ENCODE measurements at regions not wholly inside any gene's neighbourhood (a gene's known extent, or its start where the extent isn't known, plus 50 kb on each side); places are given as distances from the start of the nearest gene placed in this dataset.
"Not testable (repeated sequence)": the region's sequence is repeated elsewhere in the genome, so short reads cannot be mapped to it uniquely, and the experiment has no call there.

DNA sequence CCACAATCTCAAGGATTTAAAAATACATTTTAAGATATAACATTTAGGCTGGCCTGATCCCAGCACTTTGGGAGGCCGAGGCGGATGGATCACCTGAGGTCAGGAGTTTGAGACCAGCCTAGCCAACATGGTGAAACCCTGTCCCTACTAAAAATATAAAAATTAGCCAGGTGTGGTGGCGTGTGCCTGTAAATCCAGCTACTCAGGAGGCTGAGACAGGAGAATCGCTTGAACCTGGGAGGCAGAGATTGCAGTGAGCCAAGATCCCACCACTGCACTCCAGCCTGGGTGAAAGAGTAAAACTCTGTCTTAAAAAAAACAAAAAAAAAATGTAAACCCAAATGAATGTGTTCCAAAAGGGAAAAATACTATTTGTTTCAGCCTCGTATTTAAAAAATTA lies 82.3 kb upstream of the FAT1 start:
- DNase-seq (ENCODE audit: low spot score); H3K79me2 ChIP-seq (ENCODE audit: insufficient read depth, low read length); ATAC-seq; H3K4me3 ChIP-seq (replicated peaks in 1 of 3; ENCODE audit: insufficient read depth in 1 of 3, low read depth in 2 of 3, low read length in 3 of 3); H3K9me3 ChIP-seq (ENCODE audit: low read length); H3K27me3 ChIP-seq (ENCODE audit: control insufficient read depth in 1 of 2, insufficient read depth in 2 of 2, low read length in 2 of 2); H4K20me1 ChIP-seq (ENCODE audit: insufficient read depth, low read length); H3K36me3 ChIP-seq (replicated peaks in 1 of 2; ENCODE audit: control insufficient read depth in 1 of 2, insufficient read depth in 2 of 2, low read length in 2 of 2); BruUV-seq (replicated peaks); CTCF ChIA-PET (ENCODE audit: low intra/inter-chr PET ratio, low total read pairs); H2AFZ ChIP-seq (ENCODE audit: low read length); FAIRE-seq; in situ Hi-C loops (cut with HindIII; ENCODE audit: extremely low pct_ligation_motif_present, low pct_unique_long_range_greater_than_20kb): not testable (repeated sequence)
- TF ChIP-seq THAP11 (CRISPR knock-in tag; IDR thresholded peaks at IDR 0.05) (0 out of 2 replicates have a peak, but pooled peaks have one; percentile 3), YEATS2 (CRISPR knock-in tag; IDR thresholded peaks at IDR 0.05; ENCODE audit: borderline replicate concordance) (0 out of 2 replicates have a peak, but pooled peaks have one; percentile 10), ZBTB38 (CRISPR knock-in tag; IDR thresholded peaks at IDR 0.05) (peak; percentile 80; the same call in 1 of the 2 replicates), ZNF460 (CRISPR knock-in tag; IDR thresholded peaks at IDR 0.05; ENCODE audit: borderline replicate concordance) (peak; percentile 93), MED1 (CRISPR knock-in tag; IDR thresholded peaks at IDR 0.05) (0 out of 2 replicates have a peak, but pooled peaks have one; percentile 1), ARID5B (CRISPR knock-in tag; IDR thresholded peaks at IDR 0.05) (0 out of 2 replicates have a peak, but pooled peaks have one; percentile 1), MBD4 (IDR thresholded peaks at IDR 0.05; ENCODE audit: borderline replicate concordance, low read length) (peak; percentile 6; the same call in 1 of the 2 replicates), SATB2 (CRISPR knock-in tag; IDR thresholded peaks at IDR 0.05) (0 out of 2 replicates have a peak, but pooled peaks have one; percentile 7), RCOR2 (CRISPR knock-in tag; IDR thresholded peaks at IDR 0.05) (peak; percentile 51; the same call in 1 of the 2 replicates), ADNP (CRISPR knock-in tag; IDR thresholded peaks at IDR 0.05) (peak; percentile 50; the same call in 1 of the 2 replicates), ZMYM3 (CRISPR knock-in tag; IDR thresholded peaks at IDR 0.05) (peak; percentile 35; the same call in 1 of the 2 replicates), ZMYM2 (CRISPR knock-in tag; IDR thresholded peaks at IDR 0.05) (0 out of 2 replicates have a peak, but pooled peaks have one; percentile 39), ZNF670 (CRISPR knock-in tag; IDR thresholded peaks at IDR 0.05; ENCODE audit: borderline replicate concordance) (0 out of 2 replicates have a peak, but pooled peaks have one; percentile 30)
- TF ChIP-seq, protein P1, sequence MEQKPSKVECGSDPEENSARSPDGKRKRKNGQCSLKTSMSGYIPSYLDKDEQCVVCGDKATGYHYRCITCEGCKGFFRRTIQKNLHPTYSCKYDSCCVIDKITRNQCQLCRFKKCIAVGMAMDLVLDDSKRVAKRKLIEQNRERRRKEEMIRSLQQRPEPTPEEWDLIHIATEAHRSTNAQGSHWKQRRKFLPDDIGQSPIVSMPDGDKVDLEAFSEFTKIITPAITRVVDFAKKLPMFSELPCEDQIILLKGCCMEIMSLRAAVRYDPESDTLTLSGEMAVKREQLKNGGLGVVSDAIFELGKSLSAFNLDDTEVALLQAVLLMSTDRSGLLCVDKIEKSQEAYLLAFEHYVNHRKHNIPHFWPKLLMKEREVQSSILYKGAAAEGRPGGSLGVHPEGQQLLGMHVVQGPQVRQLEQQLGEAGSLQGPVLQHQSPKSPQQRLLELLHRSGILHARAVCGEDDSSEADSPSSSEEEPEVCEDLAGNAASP (CRISPR knock-in tag; IDR thresholded peaks at IDR 0.05; ENCODE audit: borderline replicate concordance): peak; percentile 5; the same call in 1 of the 2 replicates
- H3K27ac ChIP-seq (ENCODE audit: extremely low read length, insufficient read depth, low read length): peak overlapping the region; percentile 92
- peak overlapping the region; percentile 50 for H3K9ac ChIP-seq (ENCODE audit: insufficient read depth, low read depth, low read length)
- peak overlapping the region; percentile 68 for H3K4me2 ChIP-seq (ENCODE audit: low read depth, low read length)
- WGBS (ENCODE audit: low lambda C conversion rate): 86% methylated on average over 5 of the region's 5 CpGs
- intact Hi-C loops (cut with micrococcal nuclease; ENCODE audit: unreplicated experiment): loop anchor here (2.0 to 5.0 kb wide), 2 partner anchors 39 to 79 kb away; no protein-coding TSS in a partner anchor
- POLR2A ChIA-PET: interaction anchor here (1.9 to 2.7 kb wide), 2 partner anchors 40 to 120 kb away, joined by 4 to 12 read pairs; no protein-coding TSS in a partner anchor
- peaks cover 65% of the 10 kb centered on the region for H3K4me1 ChIP-seq (ENCODE audit: insufficient read depth, low read length)
